GM21786 (cell line): ENCODE measurements at regions not wholly inside any gene's neighbourhood (a gene's known extent, or its start where the extent isn't known, plus 50 kb on each side); places are given as distances from the start of the nearest gene placed in this dataset.

Source experiments
- ATAC-seq: cut with Tn5 transposase; IDR thresholded peaks from one replicate; pipeline ENCODE4 v1.9.1; 2021; ENCODE audit not compliant: unreplicated experiment

GRCh38 chr9:13665418-13666066 lies 386.1 kb upstream of the MPDZ start:
- peak; percentile 60 for ATAC-seq

- no peak for ATAC-seq
Measured at GRCh38 chr9:13661014-13661413, 381.5 kb upstream of the MPDZ start.

GRCh38 chr9:13651969-13652663 lies 372.6 kb upstream of the MPDZ start:
- ATAC-seq: no peak

DNA sequence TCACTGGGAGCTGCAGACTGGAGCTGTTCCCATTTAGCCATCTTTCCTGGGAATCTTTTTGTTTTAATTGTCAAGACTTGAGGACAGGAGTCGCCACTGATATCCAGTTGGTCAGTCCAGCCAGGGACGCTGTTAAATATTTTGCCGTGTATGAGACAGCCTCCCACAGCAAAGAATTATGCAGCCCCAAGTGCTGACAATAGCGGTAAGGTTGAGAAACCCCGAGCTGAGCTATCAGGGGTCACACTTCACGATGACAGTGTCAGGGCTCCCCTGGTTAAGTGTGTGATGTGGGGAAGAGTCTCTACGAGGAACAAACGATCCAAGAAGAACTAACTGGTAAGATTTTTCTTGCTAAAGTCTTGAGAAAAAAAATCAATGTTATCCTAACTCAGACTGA lies 372.0 kb upstream of the MPDZ start:
- no peak for ATAC-seq

GRCh38 chr9:13648676-13649075 lies 369.2 kb upstream of the MPDZ start:
- no peak for ATAC-seq

DNA sequence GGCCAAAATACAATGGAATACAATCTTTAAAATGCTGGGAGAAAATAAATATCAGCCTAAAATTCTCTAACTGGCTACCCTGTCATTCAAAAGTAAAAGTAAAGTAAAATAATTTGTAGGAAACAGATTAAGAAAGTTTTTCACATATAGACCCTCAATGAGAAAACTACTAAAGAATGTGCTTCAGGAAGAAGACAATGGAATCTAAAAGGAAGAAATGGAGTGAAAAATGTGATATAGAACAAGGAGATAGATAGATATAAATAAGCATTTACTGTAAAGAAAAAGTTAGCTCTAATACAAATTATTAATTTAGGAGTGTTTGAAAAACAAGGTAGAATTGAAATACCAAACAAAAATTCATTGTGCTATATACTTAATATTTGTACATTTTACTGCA lies 368.6 kb upstream of the MPDZ start:
- ATAC-seq: no peak

- no peak for ATAC-seq
Measured at GRCh38 chr9:13646500-13647021, 367.1 kb upstream of the MPDZ start.

DNA sequence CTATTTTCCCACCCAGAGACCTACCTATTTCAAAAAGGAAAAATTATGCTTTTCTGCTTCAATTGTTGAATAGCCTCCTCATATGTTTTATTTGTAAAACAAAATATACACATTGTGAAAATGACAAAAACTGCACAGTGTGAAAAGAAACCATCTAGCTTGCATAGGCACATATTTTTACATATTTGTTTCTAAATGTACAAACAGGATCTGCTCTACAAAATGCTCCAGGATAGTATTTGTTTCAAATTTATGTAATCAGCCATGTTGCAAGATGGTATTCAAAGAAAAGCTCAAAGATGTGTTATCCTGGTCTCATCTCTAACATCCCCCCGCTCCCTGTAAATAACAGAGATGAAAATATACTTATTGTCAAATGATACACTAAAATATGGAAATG lies 366.1 kb upstream of the MPDZ start:
- no peak for ATAC-seq

DNA sequence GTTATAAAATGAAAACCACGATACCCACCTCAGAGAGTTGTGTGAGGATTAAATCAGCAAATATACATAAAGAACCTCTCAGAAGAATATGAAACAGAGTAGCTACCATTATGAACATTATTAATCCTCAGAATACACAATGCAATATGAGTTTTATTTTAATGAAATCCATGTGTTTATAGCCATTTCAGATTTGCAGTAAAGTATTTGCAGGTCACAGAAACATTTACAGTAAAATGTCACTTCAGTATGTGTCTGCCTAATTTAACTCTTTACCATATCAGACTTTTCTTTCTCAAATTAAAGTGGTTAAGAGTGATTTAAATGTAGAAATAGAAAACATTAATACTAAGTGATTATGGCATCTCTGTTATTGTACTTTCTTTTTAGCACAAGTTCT lies 365.2 kb upstream of the MPDZ start:
- no peak for ATAC-seq

DNA sequence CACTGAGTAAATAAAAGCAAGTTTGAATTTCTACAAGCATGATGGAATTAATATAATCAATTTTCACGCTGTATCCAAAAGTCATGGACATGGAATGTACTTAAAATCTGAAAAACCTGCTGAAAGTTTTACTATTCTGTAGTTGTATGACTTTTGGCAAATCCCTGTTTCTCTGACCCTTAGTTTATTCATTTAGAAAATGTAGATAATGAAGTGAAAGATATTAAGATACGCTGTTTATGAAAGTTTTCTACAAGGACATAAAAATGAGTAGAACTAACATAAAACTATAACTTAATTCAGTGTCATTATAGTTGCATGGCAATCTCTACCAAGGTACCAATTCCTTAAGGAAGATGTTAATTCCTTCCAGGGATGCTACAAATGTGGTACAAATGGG lies 363.2 kb upstream of the MPDZ start:
- ATAC-seq: no peak

DNA sequence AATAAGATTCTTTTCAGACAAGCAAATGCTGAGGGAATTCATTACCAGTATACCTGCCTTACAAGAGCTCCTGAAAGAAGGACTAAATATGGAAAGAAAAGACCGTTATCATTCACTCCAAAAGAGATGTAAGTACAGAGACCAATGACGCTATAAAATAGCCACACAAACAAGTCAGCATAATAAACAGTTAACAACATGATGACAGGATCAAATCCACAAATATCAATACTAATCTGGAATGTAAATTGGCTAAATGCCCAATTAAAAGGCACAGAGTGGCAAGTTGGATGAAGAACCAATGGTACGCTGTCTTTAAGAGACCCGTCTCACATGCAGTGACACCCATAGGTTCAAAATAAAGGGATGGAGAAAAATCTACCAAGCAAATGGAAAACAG lies 349.6 kb upstream of the MPDZ start:
- ATAC-seq: no peak

DNA sequence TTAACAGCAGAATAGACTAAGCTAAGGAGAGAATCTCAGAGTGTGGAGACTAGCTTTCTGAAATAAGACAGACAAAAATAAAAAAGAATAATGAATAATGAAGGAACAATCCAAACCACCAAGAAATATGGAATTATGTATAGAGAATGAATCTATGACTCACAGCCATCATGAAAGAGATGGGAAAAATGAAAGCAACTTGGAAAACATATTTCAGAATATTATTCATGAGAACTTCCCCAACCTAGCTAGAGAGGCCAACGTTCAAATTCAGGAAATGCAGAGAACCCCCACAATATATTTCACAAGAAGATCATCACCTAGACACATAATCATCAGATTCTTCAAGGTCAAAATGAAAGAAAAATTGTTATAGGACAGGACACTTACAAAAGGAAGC lies 349.0 kb upstream of the MPDZ start:
- no peak for ATAC-seq

- no peak for ATAC-seq
Measured at GRCh38 chr9:13627502-13627901, 348.0 kb upstream of the MPDZ start.

GRCh38 chr9:13627071-13627470 lies 347.6 kb upstream of the MPDZ start:
- ATAC-seq: no peak

DNA sequence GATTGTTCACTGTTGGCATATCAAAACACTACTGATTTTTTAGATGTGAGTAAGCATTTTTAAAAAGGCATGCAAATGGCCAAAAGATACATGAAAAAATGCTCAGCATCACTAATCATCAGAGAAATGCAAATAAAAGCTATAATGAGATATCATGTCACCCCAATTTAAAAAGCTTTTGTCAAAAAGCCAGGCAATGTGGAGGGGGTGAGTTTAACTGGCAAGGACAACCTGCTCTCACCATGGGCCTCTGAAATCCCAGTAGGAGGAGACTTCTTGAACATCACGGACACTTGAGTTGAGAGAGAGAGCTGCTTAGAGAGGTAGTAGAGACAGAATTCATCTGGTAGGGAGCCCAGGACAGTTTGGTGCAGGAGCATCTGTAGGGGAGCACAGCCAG lies 347.1 kb upstream of the MPDZ start:
- ATAC-seq: no peak

DNA sequence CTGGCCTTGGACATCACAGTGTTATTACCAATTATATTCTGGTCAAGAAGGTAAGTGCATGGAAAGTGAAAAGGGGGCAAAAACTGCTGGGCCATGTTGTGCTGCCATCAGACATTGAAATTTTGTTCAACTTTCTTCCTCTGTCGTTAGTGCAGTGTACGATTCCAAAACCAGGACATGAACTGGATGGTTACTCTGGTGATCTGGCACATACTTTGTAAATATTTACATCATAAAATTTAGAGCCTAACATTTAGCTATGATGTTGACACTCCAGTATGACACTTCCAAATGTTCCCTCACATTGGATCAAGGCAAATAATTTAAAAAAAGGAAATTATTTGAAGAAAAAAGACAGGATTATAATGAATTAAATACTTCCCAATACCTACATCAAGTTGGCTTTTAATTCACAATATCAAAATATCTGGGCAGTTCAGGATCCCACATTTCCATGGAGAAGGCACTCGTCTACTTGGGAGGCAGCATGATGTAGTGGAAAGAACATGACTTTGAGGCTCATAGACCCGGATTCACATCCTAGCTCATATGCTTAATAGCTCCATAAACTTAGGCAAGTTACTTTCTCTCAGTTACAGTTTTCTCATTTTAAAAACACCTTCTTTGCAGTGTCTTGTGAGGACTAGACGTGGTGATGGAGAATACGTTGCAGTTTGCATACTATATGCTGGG lies 342.5 kb upstream of the MPDZ start:
- no peak for ATAC-seq

DNA sequence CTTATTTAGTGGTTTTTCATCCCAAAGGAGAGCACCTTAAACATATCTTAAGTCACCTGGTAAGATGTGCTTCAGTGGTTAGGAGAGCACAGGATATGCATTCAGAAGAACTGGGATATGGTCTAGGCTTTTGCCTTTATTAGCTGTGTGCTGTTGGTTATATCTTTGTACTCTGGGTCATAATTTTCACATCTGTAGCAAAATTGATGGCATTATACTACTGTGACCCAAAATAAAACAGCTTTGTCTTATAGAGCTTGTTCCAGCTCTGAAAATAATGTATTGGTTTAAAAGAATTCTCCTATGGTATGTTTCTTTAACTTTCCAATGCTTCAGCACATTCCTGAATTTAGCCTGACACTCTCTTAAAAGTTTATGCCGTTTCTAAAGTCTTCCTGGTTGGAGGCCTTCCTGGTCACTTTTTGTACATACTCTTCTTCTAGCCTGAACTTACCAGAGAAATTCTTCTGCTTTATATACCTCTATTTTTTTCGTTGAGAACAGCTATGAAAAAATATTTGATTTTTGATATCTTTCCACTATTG lies 337.1 kb upstream of the MPDZ start:
- no peak for ATAC-seq

DNA sequence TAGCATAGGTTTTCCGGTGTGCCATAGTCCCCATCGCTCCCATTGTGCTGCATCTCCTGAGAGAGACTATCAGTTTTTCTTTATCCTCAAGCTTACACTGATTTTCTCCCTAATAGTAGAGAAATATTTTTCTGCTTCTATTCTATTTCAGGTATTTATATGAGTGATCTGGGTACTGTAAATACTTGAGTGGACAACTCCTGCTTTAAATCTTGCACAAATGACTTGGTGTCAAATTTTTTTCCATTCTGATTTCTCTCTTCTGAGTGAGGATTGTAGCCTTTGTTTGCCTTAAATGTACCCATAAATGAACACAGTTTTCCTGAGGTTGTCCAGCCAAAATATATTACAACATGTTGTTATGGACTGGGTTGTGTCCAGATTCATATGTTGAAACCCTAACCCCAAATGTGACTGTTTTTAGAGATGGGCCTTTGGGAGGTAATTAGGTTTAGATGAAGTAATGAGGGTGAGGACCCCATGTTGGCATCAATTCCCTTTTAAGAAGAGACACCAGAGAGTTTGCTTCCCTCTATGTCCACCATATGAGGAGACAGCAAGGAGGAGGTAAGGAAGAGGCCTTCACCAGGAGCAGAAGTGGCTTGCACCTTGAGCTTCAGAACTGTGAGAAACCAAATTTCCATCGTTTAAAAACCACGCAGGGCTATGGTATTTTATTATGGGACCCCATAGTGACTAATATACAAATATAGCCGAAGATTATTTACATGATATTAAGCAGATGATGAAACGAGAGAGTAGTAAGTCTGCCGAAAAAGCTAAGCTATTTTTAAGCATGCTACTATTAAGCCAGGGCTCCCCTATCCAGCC lies 336.4 kb upstream of the MPDZ start:
- no peak for ATAC-seq

- ATAC-seq: no peak
Measured at GRCh38 chr9:13614060-13614459, 334.6 kb upstream of the MPDZ start.

DNA sequence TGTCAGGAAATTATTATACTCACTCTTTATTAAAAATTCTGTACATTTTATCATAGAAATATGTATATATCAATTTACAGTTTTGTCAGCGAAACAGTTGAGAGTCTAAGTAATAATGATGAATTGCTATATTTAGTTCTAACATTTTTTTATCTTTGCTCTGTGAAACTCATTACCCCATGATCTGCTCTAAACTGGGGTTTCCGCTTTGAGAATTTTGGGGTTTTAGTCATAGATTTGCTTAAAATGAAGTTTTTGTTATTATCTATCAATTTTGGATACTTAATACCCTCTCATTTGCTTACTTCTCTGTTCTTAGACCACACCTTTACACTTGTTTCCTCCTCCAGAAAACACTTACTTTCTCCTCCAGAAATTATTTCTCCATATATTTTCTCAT lies 333.8 kb upstream of the MPDZ start:
- no peak for ATAC-seq

GRCh38 chr9:13608451-13608850 lies 329.0 kb upstream of the MPDZ start:
- ATAC-seq: no peak
